HepG2 (cell line): ENCODE measurements at regions not wholly inside any gene's neighbourhood (a gene's known extent, or its start where the extent isn't known, plus 50 kb on each side); places are given as distances from the start of the nearest gene placed in this dataset.

Source experiments
- ATAC-seq: fragments of 200-7000 bp; cut with Tn5 transposase; 3 replicates; pipeline ENCODE4 v1.9.1; 2020; ENCODE audit warnings: mild to moderate bottlenecking, moderate library complexity
- BruUV-seq: library from RNA; stranded (reverse); fragments of 400-500 nt; replicated peaks from 2 replicates; lab custom pipeline; 2021; lab: Mats Ljungman, UMichigan
- CTCF ChIA-PET: fragments of 300-600 bp; formaldehyde crosslinking; extraction: SDS; loops from one replicate; lab custom pipeline; 2021; ENCODE audit warnings: low total read pairs, inconsistent platforms, low intra/inter-chr PET ratio; lab: Yijun Ruan, JAX
- POLR2A ChIA-PET: fragments of 350-600 bp; sonication (Branson Sonifier 250); formaldehyde crosslinking; loops from one replicate; lab custom pipeline; 2020; ENCODE audit warnings: antibody characterized with exemption, inconsistent platforms; lab: Yijun Ruan, JAX
- DNase-seq: peaks from one replicate; pipeline ENCODE4 v3.0.0-alpha.2; 2015; ENCODE audit warnings: low spot score
- FAIRE-seq: peaks from 3 replicates; lab custom pipeline; 2011; peaks lifted over from hg19 to GRCh38; lab: Jason Lieb, UNC
- H2AFZ ChIP-seq: one replicate; pipeline ENCODE4 v1.6.1; 2011; ENCODE audit warnings: low read length, inconsistent platforms
- H3K27ac ChIP-seq: fragments of 300-600 bp; 3 replicates; pipeline ENCODE4 v1.8.0; 2011; ENCODE audit warnings: mixed run types, mild to moderate bottlenecking, mixed read lengths, low read length, inconsistent platforms; ENCODE audit not compliant: insufficient read depth; ENCODE audit errors: extremely low read length
- H3K27me3 ChIP-seq, 2 experiments: fragments of 200-600 bp in 1 of 2; 2 replicates in 1 of 2; 3 replicates in 1 of 2; pipeline versions ENCODE4 v1.6.0 to v1.8.0; 2011; ENCODE audit warnings: low read length in 2 of 2, mild to moderate bottlenecking in 2 of 2, moderate library complexity in 2 of 2, inconsistent platforms in 1 of 2; ENCODE audit not compliant: insufficient read depth in 2 of 2, control insufficient read depth in 1 of 2
- H3K36me3 ChIP-seq, 2 experiments: fragments of 200-600 bp in 1 of 2; replicated peaks in 1 of 2; 2 replicates in 1 of 2; 3 replicates in 1 of 2; pipeline versions ENCODE4 v1.5.1 to v1.8.0; 2011; ENCODE audit warnings: low read length in 2 of 2, inconsistent platforms in 1 of 2; ENCODE audit not compliant: insufficient read depth in 2 of 2, control insufficient read depth in 1 of 2
- H3K4me1 ChIP-seq: 2 replicates; pipeline ENCODE4 v1.5.1; 2012; ENCODE audit warnings: low read length, inconsistent platforms; ENCODE audit not compliant: insufficient read depth
- H3K4me2 ChIP-seq: 2 replicates; pipeline ENCODE4 v1.6.0; 2011; ENCODE audit warnings: low read depth, low read length, inconsistent platforms
- H3K4me3 ChIP-seq, 3 experiments: fragments of 200-600 bp in 1 of 3; sonication (generic), shearing (Covaris generic) in 1 of 3; replicated peaks in 1 of 3; 2 replicates each; pipeline ENCODE4 v1.5.1; 2011 to 2016; ENCODE audit warnings: low read length in 3 of 3, inconsistent platforms in 2 of 3, low read depth in 2 of 3, mild to moderate bottlenecking in 2 of 3, control low read depth in 1 of 3, mixed read lengths in 1 of 3; ENCODE audit not compliant: insufficient read depth in 1 of 3
- H3K79me2 ChIP-seq: one replicate; pipeline ENCODE4 v1.6.1; 2011; ENCODE audit warnings: low read length, inconsistent platforms; ENCODE audit not compliant: insufficient read depth
- H3K9ac ChIP-seq: 2 replicates; pipeline ENCODE4 v1.6.0; 2011; ENCODE audit warnings: mild to moderate bottlenecking, low read depth, low read length, inconsistent platforms; ENCODE audit not compliant: insufficient read depth
- H3K9me3 ChIP-seq: 2 replicates; pipeline ENCODE4 v1.5.1; 2012; ENCODE audit warnings: mild to moderate bottlenecking, low read length
- H4K20me1 ChIP-seq: 2 replicates; pipeline ENCODE4 v1.6.0; 2011; ENCODE audit warnings: inconsistent platforms, mild to moderate bottlenecking, low read length, moderate library complexity; ENCODE audit not compliant: insufficient read depth
- AHR ChIP-seq: IDR thresholded peaks from 2 replicates; pipeline ENCODE4 v1.6.1; 2018; ENCODE audit warnings: missing genetic modification reagents, missing compliant biosample characterization
- ELF4 ChIP-seq: sonication (generic); formaldehyde crosslinking; IDR thresholded peaks from 2 replicates; pipeline ENCODE4 v1.5.0; 2020; ENCODE audit warnings: missing genetic modification reagents, mild to moderate bottlenecking, moderate library complexity, borderline replicate concordance
- ELK4 ChIP-seq: sonication (generic); formaldehyde crosslinking; IDR thresholded peaks from 2 replicates; pipeline ENCODE4 v1.9.0; 2021; ENCODE audit warnings: missing genetic modification reagents, borderline replicate concordance
- GATAD1 ChIP-seq: IDR thresholded peaks from 2 replicates; pipeline ENCODE4 v1.6.1; 2016; ENCODE audit warnings: missing genetic modification reagents, missing compliant biosample characterization
- HNRNPH1 ChIP-seq: fragments of 200-400 bp; formaldehyde crosslinking; optimal IDR thresholded peaks from 2 replicates; pipeline ENCODE3; 2017; ENCODE audit warnings: mild to moderate bottlenecking, low read depth, low read length
- ZBTB7B ChIP-seq: sonication (generic); formaldehyde crosslinking; IDR thresholded peaks from 2 replicates; pipeline ENCODE4 v1.4.0; 2020; ENCODE audit warnings: missing genetic modification reagents
- ZNF24 ChIP-seq: fragments of 450-650 bp; IDR thresholded peaks from 2 replicates; pipeline ENCODE4 v1.6.1; 2017; ENCODE audit warnings: antibody characterized with exemption, mild to moderate bottlenecking
- ZNF333 ChIP-seq: sonication (generic); formaldehyde crosslinking; IDR thresholded peaks from 2 replicates; pipeline ENCODE4 v1.4.0; 2020; ENCODE audit warnings: mild to moderate bottlenecking, missing genetic modification reagents, borderline replicate concordance
- ZNF501 ChIP-seq: sonication (generic); formaldehyde crosslinking; IDR thresholded peaks from 2 replicates; pipeline ENCODE4 v1.5.1; 2020; ENCODE audit warnings: mild to moderate bottlenecking, moderate library complexity, missing genetic modification reagents
- WGBS: methylation state at CpG from one replicate; pipeline ENCODE4 v1.1.6; 2017; ENCODE audit warnings: low lambda C conversion rate; 5-methylcytosine and 5-hydroxymethylcytosine counted together
- in situ Hi-C: cut with HindIII; loops from 2 replicates; pipeline ENCODE4 v1.10.0; 2017; ENCODE audit warnings: low pct_unique_long_range_greater_than_20kb; ENCODE audit not compliant: extremely low pct_ligation_motif_present
- intact Hi-C: fragments of 100-400 bp; cut with micrococcal nuclease; formaldehyde crosslinking; loops from one replicate; pipeline ENCODE4 v1.10.0; 2022; ENCODE audit not compliant: unreplicated experiment

- H3K27me3 ChIP-seq, result no peaks in the 10 kb centered on the region
- H3K4me1 ChIP-seq, result no peaks in the 10 kb centered on the region
- no peak overlapping the region for H2AFZ ChIP-seq
- no peak for FAIRE-seq
- no peak overlapping the region for H3K27ac ChIP-seq
- no peaks in the 10 kb centered on the region for H3K9me3 ChIP-seq
- H3K9ac ChIP-seq, result no peak overlapping the region
- DNase-seq, result no peak
- intact Hi-C loops, result no loop called here
- no peak for ATAC-seq
- no peaks in the 10 kb centered on the region for H3K36me3 ChIP-seq
- ChIA-PET POLR2A (no interaction called here), CTCF (no interaction called here)
- TF ChIP-seq ZNF24, result peak; percentile 65; the same call in 1 of the 2 replicates
- no peak for TF ChIP-seq ELF4 (CRISPR knock-in tag)
- no peak overlapping the region for H3K4me2 ChIP-seq
- H4K20me1 ChIP-seq, result no peaks in the 10 kb centered on the region
- no peak overlapping the region for H3K4me3 ChIP-seq
- H3K79me2 ChIP-seq, result no peaks in the 10 kb centered on the region
- in situ Hi-C loops, result no loop called here
- no TSS peak for BruUV-seq
Measured at GRCh38 chr11:77524539-77524938, 50.6 kb upstream of the PAK1 start.

GRCh38 chr11:77523712-77524111, 49.8 kb upstream of the PAK1 start:
- Histone ChIP-seq H3K4me2 (no peak overlapping the region), H3K27ac (no peak overlapping the region), H2AFZ (no peak overlapping the region), H3K9ac (no peak overlapping the region), H3K4me3 (no peak overlapping the region), H3K9me3 (no peaks in the 10 kb centered on the region), H3K79me2 (no peaks in the 10 kb centered on the region), H4K20me1 (no peaks in the 10 kb centered on the region), H3K36me3 (no peaks in the 10 kb centered on the region), H3K4me1 (no peaks in the 10 kb centered on the region), H3K27me3 (no peaks in the 10 kb centered on the region)
- POLR2A ChIA-PET, result no interaction called here
- FAIRE-seq, result no peak
- in situ Hi-C loops (no loop called here), intact Hi-C loops (no loop called here)
- TF ChIP-seq HNRNPH1, result no peak
- TF ChIP-seq AHR (CRISPR knock-in tag), result no peak
- no peak for TF ChIP-seq ZBTB7B (CRISPR knock-in tag)
- TF ChIP-seq ZNF333 (CRISPR knock-in tag), result no peak
- TF ChIP-seq GATAD1, result no peak
- TF ChIP-seq ELK4 (CRISPR knock-in tag), result no peak
- no peak for TF ChIP-seq ZNF501
- no TSS peak for BruUV-seq
- CTCF ChIA-PET, result no interaction called here
- WGBS, result 36% methylated on average over 4 of the region's 4 CpGs
- no peak for ATAC-seq
- DNase-seq, result no peak
